ENCODE measurements at regions not wholly inside any gene's neighbourhood (a gene's known extent, or its start where the extent isn't known, plus 50 kb on each side); places are given as distances from the start of the nearest gene placed in this dataset.
"Not testable (repeated sequence)": the region's sequence is repeated elsewhere in the genome, so short reads cannot be mapped to it uniquely, and the experiment has no call there.

- Histone ChIP-seq H3K4me3 (replicated peaks; ENCODE audit: insufficient read depth, low read length) (no peak overlapping the region), H3K27me3 (ENCODE audit: insufficient read depth, poor library complexity, severe bottlenecking) (no peaks in the 10 kb centered on the region), H3K27ac (replicated peaks) (no peak overlapping the region)
- no peak for DNase-seq (ENCODE audit: low read depth in 1 of 2, low spot score in 1 of 2)
- TF ChIP-seq POLR2AphosphoS5 (IDR thresholded peaks at IDR 0.05; ENCODE audit: low read depth) (no peak), CTCF (IDR thresholded peaks at IDR 0.05; ENCODE audit: insufficient read depth, low read length) (no peak), REST (IDR thresholded peaks at IDR 0.05; ENCODE audit: insufficient replicate concordance, low read depth) (no peak), SPI1 (IDR thresholded peaks at IDR 0.05; ENCODE audit: borderline replicate concordance, low read depth) (no peak), GABPA (IDR thresholded peaks at IDR 0.05; ENCODE audit: low read depth) (no peak)
These were observed 599.5 kb upstream of the ZFP42 start for GRCh38 chr4:187396106-187396505.

DNA sequence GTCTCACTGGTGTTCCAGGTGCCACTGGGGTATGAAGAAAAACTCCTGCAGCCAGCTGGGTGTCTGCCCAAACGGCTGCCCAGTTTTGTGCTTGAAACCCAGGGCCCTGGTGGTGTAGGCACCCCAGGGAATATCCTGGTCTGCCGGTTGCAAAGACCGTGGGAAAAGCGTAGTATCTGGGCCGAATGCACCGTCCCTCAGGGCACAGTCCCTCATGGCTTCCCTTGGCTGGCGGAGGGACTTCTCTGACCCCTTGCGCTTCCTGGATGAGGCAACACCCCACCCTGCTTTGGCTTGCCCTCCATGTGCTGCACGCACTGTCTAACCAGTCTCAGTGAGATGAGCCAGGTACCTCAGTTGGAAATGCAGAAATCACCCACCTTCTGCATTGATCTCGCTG, 587.1 kb upstream of the ZFP42 start:
- not testable (repeated sequence) for H3K27ac ChIP-seq (replicated peaks); H3K4me3 ChIP-seq (replicated peaks; ENCODE audit: insufficient read depth, low read length); H3K27me3 ChIP-seq (ENCODE audit: insufficient read depth, poor library complexity, severe bottlenecking); DNase-seq (ENCODE audit: low read depth in 1 of 2, low spot score in 1 of 2)

- TF ChIP-seq CTCF (IDR thresholded peaks at IDR 0.05; ENCODE audit: insufficient read depth, low read length) (no peak), POLR2AphosphoS5 (IDR thresholded peaks at IDR 0.05; ENCODE audit: low read depth) (no peak), REST (IDR thresholded peaks at IDR 0.05; ENCODE audit: insufficient replicate concordance, low read depth) (no peak), GABPA (IDR thresholded peaks at IDR 0.05; ENCODE audit: low read depth) (no peak), SPI1 (IDR thresholded peaks at IDR 0.05; ENCODE audit: borderline replicate concordance, low read depth) (no peak)
- Histone ChIP-seq H3K27me3 (ENCODE audit: insufficient read depth, poor library complexity, severe bottlenecking) (no peaks in the 10 kb centered on the region), H3K4me3 (replicated peaks; ENCODE audit: insufficient read depth, low read length) (no peak overlapping the region), H3K27ac (replicated peaks) (no peak overlapping the region)
- DNase-seq (ENCODE audit: low read depth in 1 of 2, low spot score in 1 of 2): no peak
These were observed 581.8 kb upstream of the ZFP42 start for GRCh38 chr4:187413564-187414358.

GRCh38 chr4:187414716-187415115, 580.9 kb upstream of the ZFP42 start:
- DNase-seq (ENCODE audit: low read depth in 1 of 2, low spot score in 1 of 2): no peak
- TF ChIP-seq POLR2AphosphoS5 (IDR thresholded peaks at IDR 0.05; ENCODE audit: low read depth) (no peak), GABPA (IDR thresholded peaks at IDR 0.05; ENCODE audit: low read depth) (no peak), SPI1 (IDR thresholded peaks at IDR 0.05; ENCODE audit: borderline replicate concordance, low read depth) (no peak), REST (IDR thresholded peaks at IDR 0.05; ENCODE audit: insufficient replicate concordance, low read depth) (no peak), CTCF (IDR thresholded peaks at IDR 0.05; ENCODE audit: insufficient read depth, low read length) (no peak)
- Histone ChIP-seq H3K4me3 (replicated peaks; ENCODE audit: insufficient read depth, low read length) (no peak overlapping the region), H3K27me3 (ENCODE audit: insufficient read depth, poor library complexity, severe bottlenecking) (no peaks in the 10 kb centered on the region), H3K27ac (replicated peaks) (no peak overlapping the region)
